Occipital lobe (tissue), 1 donor: ENCODE measurements at regions not wholly inside any gene's neighbourhood (a gene's known extent, or its start where the extent isn't known, plus 50 kb on each side); places are given as distances from the start of the nearest gene placed in this dataset.
A peak's percentile ranks its signal among the peaks of the same experiment; 100 is the strongest.

Experiments
- DNase-seq: peaks from one replicate; lab custom pipeline; 2025; lab: John Stamatoyannopoulos, UW

DNA sequence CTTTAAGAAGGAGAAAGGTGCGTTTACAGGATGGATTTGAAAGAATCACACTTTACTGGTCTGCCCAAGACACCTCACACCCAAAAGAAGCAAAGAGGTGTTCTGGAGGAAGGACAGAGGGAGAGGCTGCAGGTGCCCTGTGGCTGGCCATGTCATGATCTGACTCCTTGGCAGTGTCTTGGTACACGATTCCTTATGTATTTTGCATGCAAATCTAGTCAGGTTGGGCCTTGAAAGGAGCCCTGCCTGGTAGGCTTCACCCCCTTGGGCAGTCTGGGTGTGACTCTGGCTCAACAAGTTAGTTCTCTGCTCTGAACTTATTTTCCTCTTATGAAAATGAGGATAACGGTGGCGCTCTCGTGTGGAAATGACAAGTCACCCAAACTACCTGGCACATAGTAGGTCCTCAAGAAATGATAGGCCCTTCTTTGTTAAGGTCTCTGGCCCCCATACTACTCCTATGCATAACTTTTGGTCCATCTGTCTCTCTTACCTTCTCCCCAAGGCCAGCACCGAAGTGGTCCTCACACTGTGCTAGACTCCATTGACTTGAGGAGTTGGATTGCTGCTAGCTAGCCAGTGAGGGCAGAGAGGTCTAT is 212.5 kb downstream of the SEMA6A start:
- no peak for DNase-seq

DNA sequence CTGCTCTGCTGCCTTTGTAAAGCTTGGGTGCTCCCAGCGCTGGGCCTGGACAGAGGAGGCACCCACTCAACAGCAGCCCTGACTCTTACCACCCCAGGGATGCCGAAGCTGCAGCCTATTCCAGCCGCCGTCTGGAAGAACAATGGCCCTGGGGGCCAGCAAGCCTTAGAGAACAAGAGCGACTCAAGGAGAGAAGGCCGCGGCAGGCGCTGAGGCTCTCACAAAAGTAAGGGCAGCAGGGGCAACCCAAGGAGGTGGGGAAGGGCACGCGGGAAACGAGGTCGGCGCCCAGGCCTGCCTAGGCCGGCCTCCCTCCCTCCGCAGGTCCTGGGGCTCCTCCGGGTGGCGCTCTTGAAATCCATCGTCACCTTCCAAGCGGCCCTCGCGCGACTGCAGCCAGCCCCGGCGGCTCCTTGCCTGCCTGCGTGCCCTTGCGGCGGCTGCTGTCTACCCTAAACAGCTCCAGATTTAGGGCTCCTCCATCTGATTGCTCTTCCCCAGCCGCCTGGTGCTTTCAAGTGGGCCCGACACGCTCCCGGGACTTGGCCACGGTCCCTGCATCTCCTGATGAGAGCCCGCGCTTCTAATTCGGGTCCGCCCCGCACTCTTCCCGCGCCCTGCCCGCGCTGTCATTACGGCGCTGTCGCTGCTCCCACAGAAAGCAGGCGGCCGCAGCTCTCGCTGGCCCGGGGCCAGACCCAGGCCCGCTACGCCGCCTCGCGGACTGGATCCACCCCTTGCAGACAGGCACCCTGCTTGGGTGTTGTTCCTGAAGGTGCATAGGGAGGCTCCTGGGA is 213.3 kb downstream of the SEMA6A start:
- DNase-seq, result peak; percentile 61

DNA sequence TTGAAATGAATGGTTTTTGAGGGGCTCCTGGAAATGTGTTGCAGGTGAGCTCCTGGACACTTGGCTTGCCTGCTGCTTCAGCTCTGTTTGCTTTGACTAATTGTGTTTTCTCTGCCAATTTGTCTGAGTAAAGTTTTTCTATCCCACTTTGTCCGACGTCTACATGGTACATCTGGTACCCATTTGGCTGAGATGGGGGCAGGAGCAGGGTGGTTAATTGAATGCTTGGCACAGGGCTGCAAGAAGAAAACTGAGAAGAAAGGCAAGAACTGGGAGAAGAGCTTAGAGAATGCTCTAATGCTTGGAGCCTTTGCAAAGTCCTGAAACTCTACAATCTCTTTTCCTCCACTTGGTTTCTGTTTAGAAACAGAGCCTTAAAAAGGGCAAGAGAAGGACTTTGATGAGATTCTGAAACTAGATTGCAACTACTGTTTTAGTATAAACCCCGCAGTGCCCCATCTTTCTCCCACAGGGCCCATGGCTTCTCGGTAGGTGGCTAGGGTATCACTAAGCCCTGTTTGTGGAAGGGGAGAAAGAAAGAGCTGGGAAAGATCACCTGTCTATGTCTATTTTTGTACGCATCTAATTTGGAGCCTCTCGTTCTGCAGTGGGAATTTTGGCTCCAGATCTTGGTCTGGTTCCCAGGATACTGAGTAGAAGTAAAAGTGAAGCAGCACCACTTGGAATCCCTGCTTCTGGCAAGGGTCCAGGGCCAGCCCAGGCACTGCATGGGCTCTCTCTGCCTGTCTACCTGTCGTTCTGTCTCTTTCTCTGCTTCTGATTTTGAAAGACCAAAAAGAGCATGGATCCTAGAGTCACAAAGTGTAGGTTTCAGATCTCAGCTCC is 214.4 kb downstream of the SEMA6A start:
- DNase-seq, result peak; percentile 55

- DNase-seq, result no peak
These were observed 215.0 kb downstream of the SEMA6A start for GRCh38 chr5:116359592-116359991.

DNA sequence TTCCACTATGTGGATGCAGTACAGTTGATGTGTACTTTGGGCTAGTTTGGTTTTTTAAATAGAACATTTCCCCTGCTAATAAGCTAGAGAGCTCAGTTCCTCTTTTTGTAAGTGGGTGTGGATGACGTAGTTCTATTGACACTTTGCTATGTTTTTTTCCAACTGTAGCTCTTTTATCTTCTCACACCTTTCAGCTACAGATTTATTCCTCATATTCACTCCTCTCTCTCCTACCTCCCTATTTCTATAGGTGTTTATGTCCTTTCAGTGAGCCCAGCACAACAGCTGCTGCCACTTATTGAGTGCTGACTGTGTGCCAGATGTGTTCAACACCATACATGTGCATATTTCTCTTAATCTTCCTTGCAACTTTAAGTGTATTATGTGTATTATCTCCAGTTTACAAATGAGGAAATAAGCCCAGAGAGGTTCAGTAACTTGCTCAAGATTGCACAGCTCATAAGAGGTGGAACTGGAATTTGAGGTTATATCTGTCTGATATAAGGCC is 215.7 kb downstream of the SEMA6A start:
- DNase-seq, result no peak

DNA sequence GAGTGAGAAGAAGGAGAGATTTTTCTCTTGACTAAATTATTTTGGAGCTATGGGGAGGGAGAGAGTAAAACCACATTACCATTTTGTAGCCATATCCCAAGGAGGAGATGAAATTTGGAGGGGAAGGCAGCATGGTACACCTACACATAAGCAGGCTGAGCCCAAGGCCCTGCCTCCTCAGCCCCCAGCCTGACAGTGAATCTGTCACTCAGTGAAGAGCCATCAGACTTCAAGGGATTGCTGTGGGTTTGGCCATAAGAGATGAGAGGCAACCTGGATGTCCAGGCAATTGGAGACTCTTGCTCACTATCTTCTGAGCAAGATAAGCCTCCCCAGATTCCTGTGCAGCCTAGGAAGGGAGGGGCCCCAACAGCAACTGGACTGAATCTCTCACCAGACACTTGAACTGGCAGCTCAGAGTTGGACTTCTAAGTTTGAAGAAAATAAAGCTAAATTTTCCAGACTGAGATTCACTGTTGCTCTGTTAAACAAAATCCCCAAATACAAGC is 216.6 kb downstream of the SEMA6A start:
- DNase-seq, result no peak

DNA sequence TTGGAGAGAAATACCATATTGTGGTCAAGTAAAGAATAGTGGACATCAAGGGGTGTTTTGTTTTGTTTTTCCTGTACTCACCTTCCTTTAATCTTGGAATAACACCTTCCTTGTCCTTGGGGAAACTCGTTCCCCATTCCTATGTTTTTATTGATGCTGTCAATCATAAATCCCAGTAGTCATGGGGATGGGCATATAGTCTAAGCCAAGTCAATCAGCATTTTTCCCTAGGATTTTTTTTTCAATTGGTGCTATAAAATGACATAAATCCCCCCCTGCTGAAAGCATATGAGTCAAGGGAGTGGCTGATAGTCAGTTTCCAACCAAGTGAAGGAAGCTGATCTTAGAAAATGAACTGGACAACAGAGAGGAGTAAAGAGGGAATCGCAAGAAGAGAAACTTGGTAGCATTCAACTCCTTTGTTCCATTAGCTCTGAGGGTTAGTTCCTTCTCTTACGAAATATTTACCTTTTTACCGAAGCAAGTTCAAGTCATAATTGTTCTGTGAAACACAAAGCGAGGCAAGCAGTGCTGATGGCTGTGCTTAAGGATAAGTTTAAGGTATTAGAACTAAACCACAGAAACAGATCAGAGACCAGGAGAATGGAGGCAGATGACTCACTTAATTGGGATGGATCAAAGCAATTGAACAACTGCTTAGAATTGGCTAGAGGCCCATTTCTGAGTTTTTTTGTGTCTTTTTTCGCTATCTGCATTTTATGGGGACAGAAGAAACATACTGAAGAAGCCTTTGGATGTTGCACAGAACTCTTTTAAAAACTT is 218.6 kb downstream of the SEMA6A start:
- no peak for DNase-seq

GRCh38 chr5:116354699-116355098 is 219.9 kb downstream of the SEMA6A start:
- DNase-seq, result no peak

- no peak for DNase-seq
These were observed 227.0 kb downstream of the SEMA6A start for GRCh38 chr5:116347657-116348056.

- no peak for DNase-seq
These were observed 230.7 kb downstream of the SEMA6A start for GRCh38 chr5:116343961-116344360.
